Vagina (tissue), 2 donors: ENCODE measurements at regions not wholly inside any gene's neighbourhood (a gene's known extent, or its start where the extent isn't known, plus 50 kb on each side); places are given as distances from the start of the nearest gene placed in this dataset.

ENCODE experiments used
- POLR2A ChIP-seq, 2 donors: fragments of 450-650 bp; IDR thresholded peaks; one replicate each; pipeline ENCODE4 v1.6.1; 2017; ENCODE audit warnings: antibody characterized with exemption in 2 of 2, mild to moderate bottlenecking in 2 of 2, moderate library complexity in 2 of 2
- POLR2AphosphoS5 ChIP-seq, 2 donors: sonication (generic); formaldehyde crosslinking; IDR thresholded peaks; one replicate each; pipeline ENCODE4 v1.9.0; 2017; ENCODE audit warnings: antibody characterized with exemption in 2 of 2, mild to moderate bottlenecking in 2 of 2, low read depth in 1 of 2; ENCODE audit not compliant: insufficient read depth in 1 of 2
- TF ChIP-seq, protein P1 (sequence below), 3 experiments: fragments of 450-650 bp in 2 of 3; fragments of 200-600 bp in 1 of 3; sonication (generic) in 1 of 3; IDR thresholded peaks; one replicate each; pipeline ENCODE4 v1.5.1; 2017 to 2019; ENCODE audit warnings: antibody characterized with exemption in 3 of 3, mild to moderate bottlenecking in 2 of 3, moderate library complexity in 2 of 3

DNA sequence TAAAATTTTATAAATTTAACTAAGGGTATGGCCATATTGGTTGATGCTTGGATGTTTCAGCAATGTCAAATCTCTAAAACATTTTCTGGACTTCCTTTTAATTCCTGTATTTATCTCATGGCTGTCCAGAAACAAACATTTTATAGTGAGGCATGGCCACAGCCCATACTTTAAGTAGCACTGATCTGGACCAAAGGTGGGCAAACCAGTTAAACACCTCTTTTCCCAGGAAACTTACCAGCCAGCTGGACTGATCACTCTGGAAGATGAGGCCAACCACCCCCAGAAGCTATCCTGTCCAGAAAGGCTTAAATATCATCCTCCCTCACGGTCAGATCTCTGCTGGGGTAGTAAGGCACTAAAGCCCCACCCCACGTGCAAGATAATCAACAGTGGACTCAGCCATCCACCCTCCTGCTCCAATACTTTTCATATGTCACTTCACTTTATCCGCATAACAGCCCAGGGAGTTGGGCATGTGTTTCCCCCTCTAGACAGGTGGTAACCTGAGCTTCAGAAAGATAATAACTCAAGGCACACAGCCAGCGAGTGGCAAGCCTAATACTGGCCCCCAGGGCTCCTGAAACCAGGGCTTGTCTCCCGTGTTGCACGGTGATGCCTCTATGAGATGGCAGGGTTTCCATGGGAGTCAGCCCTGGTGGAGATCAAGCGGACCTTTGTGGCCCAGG lies 120.5 kb upstream of the NGF start:
- TF ChIP-seq POLR2AphosphoS5 (IDR thresholded peaks at IDR 0.05; ENCODE audit: insufficient read depth in 1 of 2, low read depth in 1 of 2) (no peak), POLR2A (IDR thresholded peaks at IDR 0.05) (no peak)
- TF ChIP-seq, protein P1, sequence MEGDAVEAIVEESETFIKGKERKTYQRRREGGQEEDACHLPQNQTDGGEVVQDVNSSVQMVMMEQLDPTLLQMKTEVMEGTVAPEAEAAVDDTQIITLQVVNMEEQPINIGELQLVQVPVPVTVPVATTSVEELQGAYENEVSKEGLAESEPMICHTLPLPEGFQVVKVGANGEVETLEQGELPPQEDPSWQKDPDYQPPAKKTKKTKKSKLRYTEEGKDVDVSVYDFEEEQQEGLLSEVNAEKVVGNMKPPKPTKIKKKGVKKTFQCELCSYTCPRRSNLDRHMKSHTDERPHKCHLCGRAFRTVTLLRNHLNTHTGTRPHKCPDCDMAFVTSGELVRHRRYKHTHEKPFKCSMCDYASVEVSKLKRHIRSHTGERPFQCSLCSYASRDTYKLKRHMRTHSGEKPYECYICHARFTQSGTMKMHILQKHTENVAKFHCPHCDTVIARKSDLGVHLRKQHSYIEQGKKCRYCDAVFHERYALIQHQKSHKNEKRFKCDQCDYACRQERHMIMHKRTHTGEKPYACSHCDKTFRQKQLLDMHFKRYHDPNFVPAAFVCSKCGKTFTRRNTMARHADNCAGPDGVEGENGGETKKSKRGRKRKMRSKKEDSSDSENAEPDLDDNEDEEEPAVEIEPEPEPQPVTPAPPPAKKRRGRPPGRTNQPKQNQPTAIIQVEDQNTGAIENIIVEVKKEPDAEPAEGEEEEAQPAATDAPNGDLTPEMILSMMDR (IDR thresholded peaks at IDR 0.05): no peak
